HG03432 (cell line): ENCODE measurements at regions not wholly inside any gene's neighbourhood (a gene's known extent, or its start where the extent isn't known, plus 50 kb on each side); places are given as distances from the start of the nearest gene placed in this dataset.
"Not testable (repeated sequence)": the region's sequence is repeated elsewhere in the genome, so short reads cannot be mapped to it uniquely, and the experiment has no call there.

ENCODE experiments used
- ATAC-seq: cut with Tn5 transposase; IDR thresholded peaks from one replicate; pipeline ENCODE4 v1.9.1; 2021; ENCODE audit warnings: mild to moderate bottlenecking, moderate library complexity; ENCODE audit not compliant: unreplicated experiment

DNA sequence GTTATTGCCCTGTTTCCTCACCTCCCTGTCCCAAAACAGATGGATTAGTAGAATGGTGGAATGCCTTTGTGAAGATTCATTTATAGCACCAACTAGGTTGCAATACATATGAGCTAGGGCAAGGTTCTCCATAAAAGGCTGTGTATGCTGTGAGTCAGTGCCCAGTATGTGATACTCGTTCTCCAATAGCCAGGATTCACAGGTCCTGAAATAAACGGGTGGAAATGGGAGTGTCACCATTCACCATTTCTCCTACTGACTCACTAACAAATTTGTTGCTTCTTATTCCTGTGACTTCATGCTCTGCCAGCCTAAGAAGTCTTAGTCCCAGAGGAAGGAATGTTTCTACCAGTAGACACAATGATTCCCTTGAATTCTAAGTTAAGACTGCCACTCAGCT, 1745.4 kb downstream of the SLITRK1 start:
- no peak for ATAC-seq

- no peak for ATAC-seq
These were observed 1753.0 kb downstream of the SLITRK1 start for GRCh38 chr13:82129281-82129680.

DNA sequence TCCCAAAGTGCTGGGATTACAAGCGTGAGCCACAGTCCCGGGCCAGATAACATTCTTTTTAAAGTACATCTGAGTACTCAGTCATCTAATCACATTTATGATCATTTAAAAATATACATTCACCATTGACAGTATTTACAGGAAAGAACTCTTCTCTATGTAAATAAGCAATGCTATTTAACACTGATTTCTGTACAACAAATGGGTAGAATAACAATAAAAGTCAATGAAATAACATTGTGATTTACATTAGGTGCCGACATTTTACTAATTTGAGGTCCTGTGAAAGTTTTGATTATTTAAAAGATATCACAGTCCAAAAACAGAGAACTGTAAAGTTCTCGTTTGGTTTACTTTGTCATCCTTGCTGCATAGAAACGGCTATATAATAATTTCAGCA, 1763.7 kb downstream of the SLITRK1 start:
- ATAC-seq: no peak

- ATAC-seq: no peak
These were observed 1765.8 kb downstream of the SLITRK1 start for GRCh38 chr13:82116422-82116989.

- ATAC-seq: no peak
These were observed 1766.9 kb downstream of the SLITRK1 start for GRCh38 chr13:82115391-82115790.

DNA sequence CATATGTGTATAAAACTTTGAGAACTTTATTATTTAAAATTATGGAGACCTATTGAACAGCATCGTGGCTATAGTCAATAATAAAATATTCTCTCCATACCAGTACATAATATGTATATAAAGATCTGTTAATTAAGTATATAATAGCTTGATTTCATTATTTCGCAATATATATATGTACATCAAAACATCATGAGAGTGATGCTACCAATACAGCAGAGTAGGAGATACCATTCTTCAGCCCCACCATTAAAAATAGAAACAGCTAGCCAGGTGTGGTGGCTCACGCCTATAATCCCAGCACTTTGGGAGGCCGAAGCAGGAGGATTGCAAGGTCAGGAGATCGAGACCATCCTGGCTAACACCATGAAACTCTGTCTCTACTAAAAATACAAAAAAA, 1755.3 kb upstream of the SPRY2 start:
- no peak for ATAC-seq

- ATAC-seq: no peak
These were observed 1751.4 kb upstream of the SPRY2 start for GRCh38 chr13:82092312-82092711.

- ATAC-seq: no peak
These were observed 1747.9 kb upstream of the SPRY2 start for GRCh38 chr13:82088781-82089180.

GRCh38 chr13:82076496-82076895, 1735.6 kb upstream of the SPRY2 start:
- ATAC-seq: no peak

DNA sequence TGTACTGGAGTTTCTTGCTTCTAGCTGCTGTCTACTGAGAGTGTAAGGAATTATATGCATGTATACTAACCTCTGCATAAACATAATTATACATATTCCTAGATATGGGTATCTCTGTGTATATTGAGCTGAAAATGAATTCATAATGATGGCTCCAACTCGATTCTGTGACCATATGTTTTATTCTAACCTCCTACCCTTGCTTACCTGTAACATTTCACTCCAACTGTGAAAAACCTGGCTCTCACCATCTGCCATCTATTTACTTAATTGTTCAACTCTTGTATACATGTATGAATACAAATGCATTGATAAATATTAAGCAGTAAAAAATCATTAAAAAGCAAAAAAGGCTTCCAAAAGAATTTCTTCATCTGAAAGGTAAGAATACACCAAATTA, 1729.5 kb upstream of the SPRY2 start:
- no peak for ATAC-seq

GRCh38 chr13:82062772-82063171, 1721.8 kb upstream of the SPRY2 start:
- ATAC-seq: no peak

DNA sequence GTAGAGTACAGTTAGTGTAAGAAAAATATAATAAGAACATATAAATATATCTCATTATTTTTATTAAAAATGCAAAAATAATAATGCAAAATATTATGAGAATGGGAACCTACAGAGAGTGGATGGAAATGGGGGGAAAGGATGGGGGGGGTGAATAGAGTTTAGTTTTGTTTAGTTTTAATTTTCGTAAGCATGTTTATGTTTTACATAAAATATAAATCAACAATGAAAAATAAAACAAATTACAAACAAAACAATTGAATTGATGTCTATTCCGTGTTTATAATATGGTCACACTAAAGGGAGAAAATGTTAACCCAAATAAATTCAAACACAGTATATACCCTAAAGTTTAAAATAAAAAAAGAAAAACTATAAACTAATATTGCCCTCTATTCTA, 1717.4 kb upstream of the SPRY2 start:
- no peak for ATAC-seq

- not testable (repeated sequence) for ATAC-seq
These were observed 1704.4 kb upstream of the SPRY2 start for GRCh38 chr13:82045316-82045715.

GRCh38 chr13:82036602-82037001, 1695.7 kb upstream of the SPRY2 start:
- no peak for ATAC-seq

GRCh38 chr13:82011355-82011754, 1670.4 kb upstream of the SPRY2 start:
- no peak for ATAC-seq

GRCh38 chr13:82010780-82011179, 1669.9 kb upstream of the SPRY2 start:
- no peak for ATAC-seq

- ATAC-seq: no peak
These were observed 1661.8 kb upstream of the SPRY2 start for GRCh38 chr13:82002710-82003109.

- ATAC-seq: no peak
These were observed 1654.4 kb upstream of the SPRY2 start for GRCh38 chr13:81995316-81995715.

DNA sequence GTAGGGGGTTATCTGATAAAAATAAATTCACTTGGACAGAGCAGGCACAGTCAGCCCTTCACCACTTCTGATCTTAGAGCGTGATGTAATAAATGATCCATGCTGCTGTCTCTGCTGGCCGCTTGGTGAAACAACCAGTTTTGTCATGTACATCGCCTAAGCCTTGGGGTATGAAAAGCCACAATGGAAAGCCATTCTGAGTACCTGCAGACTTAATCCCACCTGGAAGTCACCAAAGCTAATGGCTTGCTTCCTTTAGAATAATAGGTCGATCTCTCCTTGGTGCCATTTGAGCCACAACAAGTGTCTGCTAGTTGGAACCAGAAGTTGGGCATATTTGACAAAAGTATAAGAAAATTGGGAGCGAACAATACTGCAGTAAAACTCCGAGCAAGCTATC, 1649.7 kb upstream of the SPRY2 start:
- no peak for ATAC-seq

DNA sequence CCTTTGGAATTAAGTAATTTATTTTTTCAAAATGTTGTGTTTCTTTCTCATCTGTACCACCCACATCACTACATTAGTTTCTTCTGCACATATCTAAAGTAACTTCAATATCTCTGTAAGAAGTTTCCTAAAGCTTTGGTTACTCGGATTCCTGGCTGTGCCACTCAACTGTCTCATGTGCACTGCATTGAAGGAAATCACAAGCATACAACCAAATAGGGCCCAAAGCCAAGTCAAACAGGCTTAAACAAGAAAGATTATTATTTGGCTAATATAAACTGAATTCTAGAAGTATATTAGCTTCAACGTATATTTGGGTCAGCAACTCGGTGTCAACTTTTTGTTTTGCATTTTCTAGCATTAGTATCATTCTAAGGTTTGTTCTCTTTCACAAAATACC, 1647.6 kb upstream of the SPRY2 start:
- no peak for ATAC-seq

DNA sequence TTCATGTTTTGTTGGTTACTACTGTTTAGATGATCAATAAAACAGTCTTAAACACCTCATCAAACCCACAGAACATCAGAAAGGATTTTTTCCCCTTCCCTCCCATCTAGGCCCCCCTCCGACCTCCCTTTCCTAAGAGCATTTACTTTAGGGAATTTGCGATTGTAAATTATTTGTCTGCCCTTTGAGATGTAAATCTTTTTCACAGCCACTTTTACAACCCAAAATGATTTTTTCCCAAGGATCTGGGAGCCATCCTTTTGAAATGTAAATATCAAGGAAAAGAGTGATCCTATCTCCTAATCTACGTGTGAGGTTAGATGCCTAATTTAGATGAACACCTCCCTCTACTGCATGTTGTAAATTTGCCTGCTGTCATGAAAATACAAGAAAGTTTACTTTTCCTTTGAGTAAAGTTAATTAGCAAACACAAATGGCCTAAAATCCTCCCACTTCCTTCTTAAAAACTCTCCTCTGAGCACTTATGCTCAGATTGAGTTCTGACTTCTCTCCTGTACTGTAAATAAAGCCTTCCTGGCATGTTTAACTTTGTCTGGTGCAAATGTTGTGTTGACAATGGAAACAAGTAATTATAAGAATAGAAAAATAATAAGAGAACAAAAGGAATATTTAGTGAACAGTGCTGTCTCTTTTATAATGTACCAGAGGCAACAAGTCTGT, 1646.9 kb upstream of the SPRY2 start:
- no peak for ATAC-seq

- ATAC-seq: no peak
These were observed 1646.2 kb upstream of the SPRY2 start for GRCh38 chr13:81987159-81987558.

GRCh38 chr13:81986308-81986707, 1645.4 kb upstream of the SPRY2 start:
- no peak for ATAC-seq
